GM10248 (cell line): ENCODE measurements at regions not wholly inside any gene's neighbourhood (a gene's known extent, or its start where the extent isn't known, plus 50 kb on each side); places are given as distances from the start of the nearest gene placed in this dataset.

Experiments used
- CTCF ChIA-PET: fragments of 300-600 bp; sonication (Branson Sonifier 250); formaldehyde crosslinking; extraction: SDS; loops from one replicate; lab custom pipeline; 2021; ENCODE audit warnings: antibody characterized with exemption; lab: Yijun Ruan, JAX
- POLR2A ChIA-PET: fragments of 350-650 bp; sonication (Branson Sonifier 250); formaldehyde crosslinking; extraction: SDS; loops from one replicate; lab custom pipeline; 2020; ENCODE audit warnings: antibody characterized with exemption; lab: Yijun Ruan, JAX
- DNase-seq: peaks from one replicate; pipeline ENCODE4 v3.0.0; 2012; ENCODE audit errors: extremely low spot score
- TF ChIP-seq, protein P1 (sequence below): IDR thresholded peaks from 2 replicates; pipeline ENCODE4 v1.5.1; 2012; ENCODE audit warnings: mild to moderate bottlenecking, low read depth; ENCODE audit errors: extremely low read depth, missing control alignments, control extremely low read depth

DNA sequence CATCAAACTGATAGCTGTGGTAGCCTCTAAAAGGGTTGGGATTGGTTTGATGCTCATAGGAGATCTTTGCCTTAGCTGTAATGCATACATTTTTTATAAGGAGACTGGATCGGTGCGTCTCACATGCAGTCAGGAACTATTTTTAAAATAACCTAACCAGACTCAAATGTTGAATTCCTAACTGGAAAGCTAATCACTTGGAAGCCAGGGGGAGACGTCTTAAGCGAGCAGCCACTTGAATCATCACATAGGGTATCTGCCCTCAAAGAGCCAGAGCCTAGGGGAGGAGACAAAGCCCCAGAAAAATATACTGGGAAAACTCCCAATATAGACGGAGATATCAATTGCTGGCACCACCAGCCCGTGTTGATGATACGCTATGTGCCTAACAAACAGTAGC is 61.7 kb upstream of the PUM1 start:
- TF ChIP-seq, protein P1, sequence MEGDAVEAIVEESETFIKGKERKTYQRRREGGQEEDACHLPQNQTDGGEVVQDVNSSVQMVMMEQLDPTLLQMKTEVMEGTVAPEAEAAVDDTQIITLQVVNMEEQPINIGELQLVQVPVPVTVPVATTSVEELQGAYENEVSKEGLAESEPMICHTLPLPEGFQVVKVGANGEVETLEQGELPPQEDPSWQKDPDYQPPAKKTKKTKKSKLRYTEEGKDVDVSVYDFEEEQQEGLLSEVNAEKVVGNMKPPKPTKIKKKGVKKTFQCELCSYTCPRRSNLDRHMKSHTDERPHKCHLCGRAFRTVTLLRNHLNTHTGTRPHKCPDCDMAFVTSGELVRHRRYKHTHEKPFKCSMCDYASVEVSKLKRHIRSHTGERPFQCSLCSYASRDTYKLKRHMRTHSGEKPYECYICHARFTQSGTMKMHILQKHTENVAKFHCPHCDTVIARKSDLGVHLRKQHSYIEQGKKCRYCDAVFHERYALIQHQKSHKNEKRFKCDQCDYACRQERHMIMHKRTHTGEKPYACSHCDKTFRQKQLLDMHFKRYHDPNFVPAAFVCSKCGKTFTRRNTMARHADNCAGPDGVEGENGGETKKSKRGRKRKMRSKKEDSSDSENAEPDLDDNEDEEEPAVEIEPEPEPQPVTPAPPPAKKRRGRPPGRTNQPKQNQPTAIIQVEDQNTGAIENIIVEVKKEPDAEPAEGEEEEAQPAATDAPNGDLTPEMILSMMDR: no peak
- no peak for DNase-seq
- CTCF ChIA-PET: no interaction called here
- POLR2A ChIA-PET: no interaction called here

DNA sequence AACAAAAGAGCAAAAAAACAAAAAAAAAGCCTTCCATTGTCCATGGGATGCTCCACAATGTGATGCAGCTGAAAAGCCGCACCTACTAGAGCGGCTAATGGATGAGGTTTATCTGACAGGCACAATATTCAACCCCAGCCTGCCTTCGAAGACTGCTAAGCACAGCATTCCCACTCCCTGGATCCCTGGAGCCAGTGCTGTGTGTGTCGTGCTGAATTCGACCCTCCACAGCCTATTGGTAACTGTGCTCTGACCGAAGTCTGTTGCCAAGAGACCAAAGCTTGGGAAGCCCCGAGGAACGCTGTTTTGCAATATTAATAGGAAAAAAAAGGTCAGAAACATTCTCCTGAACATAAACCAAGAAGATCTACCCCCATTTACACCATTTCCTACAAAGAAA is 57.2 kb upstream of the PUM1 start:
- ChIA-PET POLR2A (no interaction called here), CTCF (no interaction called here)
- TF ChIP-seq, protein P1: no peak
- DNase-seq: no peak

DNA sequence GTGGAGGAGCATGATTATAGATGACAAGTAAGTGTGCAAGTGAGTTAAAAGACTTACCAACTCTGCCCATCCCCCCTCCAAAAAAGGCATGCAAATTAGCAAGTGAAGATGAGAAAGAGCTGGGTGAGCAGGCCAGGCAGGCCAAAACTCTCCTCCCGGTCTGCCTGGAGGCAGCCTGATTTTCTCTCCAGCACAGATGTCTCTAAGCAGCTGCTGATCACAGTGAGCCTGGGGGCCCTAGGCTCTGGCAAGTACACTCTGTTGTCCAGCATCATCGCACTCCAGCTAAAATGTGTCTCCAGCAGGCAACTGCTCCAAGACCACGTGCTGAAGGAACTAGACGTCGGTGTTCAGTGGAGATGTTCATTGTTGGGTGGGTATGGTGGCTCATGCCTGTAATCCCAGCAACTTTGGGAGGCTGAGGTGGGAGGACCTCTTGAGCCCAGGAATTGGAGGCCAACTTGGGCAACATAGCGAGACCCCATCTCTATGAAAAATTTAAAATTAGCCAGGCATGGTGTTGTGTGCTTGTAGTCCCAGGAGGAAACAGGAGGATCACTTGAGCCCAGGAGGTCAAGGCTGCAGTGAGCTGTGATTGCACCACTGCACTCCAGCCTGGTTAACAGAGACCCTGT is 56.7 kb upstream of the PUM1 start:
- POLR2A ChIA-PET: interaction anchor here (0.6 kb wide), 1 partner anchor 112 kb away, joined by 3 read pairs; no protein-coding TSS in a partner anchor
- TF ChIP-seq, protein P1: no peak
- DNase-seq: no peak
- CTCF ChIA-PET: no interaction called here

DNA sequence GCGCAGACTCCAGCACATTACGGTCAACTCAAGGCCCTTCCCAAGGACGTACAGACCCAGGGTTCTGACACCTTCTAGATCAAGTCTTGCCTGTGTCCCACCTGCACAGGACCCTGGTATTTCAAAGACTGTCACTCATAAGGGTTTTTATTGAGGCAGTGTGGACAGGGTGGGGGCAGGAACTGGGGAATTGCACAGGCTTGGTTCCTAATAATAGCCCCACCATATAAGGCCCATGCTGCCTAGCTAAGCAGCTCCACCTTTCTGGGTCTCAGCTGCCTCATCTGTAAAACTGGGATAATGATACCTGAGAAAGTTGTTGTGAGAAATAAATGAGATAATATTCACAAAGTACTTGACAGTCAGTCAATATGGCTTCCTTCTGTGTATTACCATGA is 55.3 kb upstream of the PUM1 start:
- DNase-seq: no peak
- CTCF ChIA-PET: no interaction called here
- POLR2A ChIA-PET: no interaction called here
- TF ChIP-seq, protein P1: no peak

DNA sequence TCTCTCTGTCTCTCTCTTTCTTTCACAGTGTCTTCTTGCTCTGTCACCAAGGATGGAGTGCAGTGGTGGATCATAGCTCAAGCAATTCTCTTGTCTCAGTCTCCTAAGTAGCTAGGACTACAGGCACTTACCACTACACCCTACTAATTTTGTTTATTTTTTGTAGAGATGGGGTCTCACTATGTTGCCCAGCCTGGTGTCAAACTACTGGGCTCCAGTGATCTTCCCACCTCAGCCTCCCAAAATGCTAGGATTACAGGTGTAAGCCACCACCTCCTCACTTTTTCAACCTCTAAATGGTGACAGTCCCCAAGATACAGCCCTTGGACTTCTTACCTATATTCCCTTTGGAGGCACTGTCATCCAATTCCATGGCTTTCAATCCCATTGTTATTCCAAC is 50.5 kb upstream of the PUM1 start:
- TF ChIP-seq, protein P1: no peak
- POLR2A ChIA-PET: no interaction called here
- DNase-seq: no peak
- CTCF ChIA-PET: interaction anchor here (0.6 to 1.1 kb wide), 2 partner anchors 37 to 334 kb away, joined by 3 read pairs; no protein-coding TSS in a partner anchor
